Fibroblast of mammary gland (primary cell): ENCODE measurements at regions not wholly inside any gene's neighbourhood (a gene's known extent, or its start where the extent isn't known, plus 50 kb on each side); places are given as distances from the start of the nearest gene placed in this dataset.

ENCODE experiments used
- DNase-seq: peaks from one replicate; pipeline ENCODE4 v3.0.0-alpha.2; 2010; ENCODE audit warnings: low read depth
- H3K4me3 ChIP-seq: 2 replicates; pipeline ENCODE4 v1.5.1; 2011; ENCODE audit warnings: low read depth, mild to moderate bottlenecking, low read length, moderate library complexity; ENCODE audit not compliant: control insufficient read depth
- TF ChIP-seq, protein P1 (sequence below): conservative IDR thresholded peaks from 2 replicates; pipeline ENCODE4 v1.5.1; 2011; ENCODE audit warnings: low read depth, low read length, inconsistent platforms; ENCODE audit not compliant: control insufficient read depth, insufficient read depth

DNA sequence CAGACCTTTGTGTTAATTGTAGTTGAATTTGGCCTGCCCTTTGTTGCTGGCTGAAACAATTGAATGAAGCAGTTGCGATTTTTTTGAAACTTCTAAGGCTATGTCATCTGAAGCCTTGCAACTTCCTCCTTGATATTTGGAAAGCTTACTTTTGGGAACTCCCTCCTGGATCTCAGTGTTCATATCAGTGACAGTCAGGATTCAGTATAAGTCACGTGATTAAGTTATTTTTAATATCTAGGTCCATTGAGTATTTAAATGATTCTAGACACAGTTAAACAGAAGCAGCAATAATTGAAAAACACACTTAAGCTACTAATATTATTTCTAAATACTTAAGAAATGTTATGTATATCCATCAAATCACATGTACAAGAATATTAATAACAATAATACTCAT, 951.3 kb downstream of the GRIK2 start:
- TF ChIP-seq, protein P1, sequence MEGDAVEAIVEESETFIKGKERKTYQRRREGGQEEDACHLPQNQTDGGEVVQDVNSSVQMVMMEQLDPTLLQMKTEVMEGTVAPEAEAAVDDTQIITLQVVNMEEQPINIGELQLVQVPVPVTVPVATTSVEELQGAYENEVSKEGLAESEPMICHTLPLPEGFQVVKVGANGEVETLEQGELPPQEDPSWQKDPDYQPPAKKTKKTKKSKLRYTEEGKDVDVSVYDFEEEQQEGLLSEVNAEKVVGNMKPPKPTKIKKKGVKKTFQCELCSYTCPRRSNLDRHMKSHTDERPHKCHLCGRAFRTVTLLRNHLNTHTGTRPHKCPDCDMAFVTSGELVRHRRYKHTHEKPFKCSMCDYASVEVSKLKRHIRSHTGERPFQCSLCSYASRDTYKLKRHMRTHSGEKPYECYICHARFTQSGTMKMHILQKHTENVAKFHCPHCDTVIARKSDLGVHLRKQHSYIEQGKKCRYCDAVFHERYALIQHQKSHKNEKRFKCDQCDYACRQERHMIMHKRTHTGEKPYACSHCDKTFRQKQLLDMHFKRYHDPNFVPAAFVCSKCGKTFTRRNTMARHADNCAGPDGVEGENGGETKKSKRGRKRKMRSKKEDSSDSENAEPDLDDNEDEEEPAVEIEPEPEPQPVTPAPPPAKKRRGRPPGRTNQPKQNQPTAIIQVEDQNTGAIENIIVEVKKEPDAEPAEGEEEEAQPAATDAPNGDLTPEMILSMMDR, result no peak
- no peak overlapping the region for H3K4me3 ChIP-seq
- no peak for DNase-seq

DNA sequence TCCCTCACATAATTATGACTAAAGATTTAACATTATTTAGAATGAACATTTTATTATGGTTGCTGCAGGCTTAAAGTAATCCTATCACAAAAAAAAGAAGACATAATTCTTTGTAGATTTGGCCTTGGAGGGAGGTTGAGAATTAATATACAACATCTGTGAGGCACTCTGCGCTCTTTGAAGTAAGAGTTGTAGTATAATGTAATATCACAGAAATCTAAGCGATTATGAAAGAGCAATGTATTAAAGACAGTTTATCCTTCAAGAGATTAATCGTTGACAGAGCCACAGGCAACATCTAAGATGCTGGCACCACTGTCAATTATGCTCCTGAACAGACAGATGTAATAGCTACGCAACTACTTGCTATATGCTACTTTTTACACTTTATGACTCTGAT, 946.8 kb downstream of the GRIK2 start:
- no peak overlapping the region for H3K4me3 ChIP-seq
- TF ChIP-seq, protein P1, result no peak
- DNase-seq, result no peak

DNA sequence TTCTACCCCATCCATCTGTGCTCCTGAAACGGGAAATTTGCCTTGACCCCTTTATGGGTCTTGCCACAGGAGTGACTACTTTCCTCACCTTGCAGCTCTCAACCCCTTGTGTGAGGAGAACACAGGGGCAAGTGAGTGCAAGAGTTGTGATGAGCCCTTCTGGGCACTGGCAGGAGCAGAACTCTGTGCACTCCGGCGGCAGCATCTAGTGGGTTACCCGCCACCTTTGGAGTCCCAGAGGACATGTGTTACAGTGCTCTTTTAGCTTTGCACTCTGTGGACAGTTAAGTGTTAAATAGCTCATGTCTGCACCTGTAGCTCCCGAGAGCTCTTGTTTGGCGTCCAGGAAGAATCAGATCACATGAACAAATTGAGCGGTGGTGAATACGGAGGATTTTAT, 940.2 kb downstream of the GRIK2 start:
- TF ChIP-seq, protein P1, result no peak
- no peak overlapping the region for H3K4me3 ChIP-seq

DNA sequence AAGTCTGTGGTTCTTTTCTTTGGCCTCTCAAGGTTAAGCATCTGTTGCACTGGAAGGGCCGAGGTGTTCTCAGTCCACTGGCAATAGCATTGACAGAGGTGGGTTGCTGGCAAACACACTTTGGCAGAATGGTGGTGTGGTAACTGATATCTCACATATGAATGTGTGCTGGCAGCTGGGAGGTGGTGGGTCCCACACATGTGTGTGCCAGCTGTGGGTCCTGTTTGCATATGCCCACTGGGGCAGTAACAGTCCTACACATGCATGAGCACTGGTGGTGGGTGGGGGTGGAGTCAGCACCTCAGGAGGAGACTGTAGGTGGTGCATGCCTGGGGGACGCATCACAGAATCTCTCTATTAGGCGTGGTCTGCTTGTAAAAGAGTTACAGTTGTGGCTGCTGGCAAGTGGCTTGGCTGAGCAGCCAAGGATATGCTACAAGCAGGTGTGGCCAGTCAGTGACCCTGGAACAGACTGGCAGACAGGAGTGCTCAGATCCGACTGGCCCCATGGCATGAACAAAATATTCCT, 934.3 kb downstream of the GRIK2 start:
- no peak overlapping the region for H3K4me3 ChIP-seq
- TF ChIP-seq, protein P1, result no peak
- DNase-seq, result no peak

More for the DNA sequence above, 940.2 kb downstream of the GRIK2 start:
- DNase-seq, result no peak

DNA sequence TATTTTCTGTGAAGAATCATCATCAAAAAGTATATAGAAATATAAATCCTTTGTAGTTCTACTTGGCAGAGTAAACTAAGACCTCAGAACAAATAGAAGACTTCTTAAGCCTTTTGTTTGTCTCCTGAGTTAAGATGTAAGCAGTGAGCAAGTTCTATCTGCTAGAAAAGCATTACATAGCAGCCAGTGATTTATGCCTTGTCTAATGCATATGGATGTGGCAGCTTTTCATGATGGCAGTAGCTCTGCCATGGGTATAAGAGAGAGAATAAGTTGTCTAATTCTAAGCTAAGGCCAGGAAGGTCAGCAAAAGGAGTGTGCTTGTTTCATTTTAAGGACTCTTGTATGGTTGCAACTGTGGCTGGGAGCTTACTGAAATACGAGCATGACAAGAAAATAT, 920.2 kb downstream of the GRIK2 start:
- DNase-seq, result no peak
- TF ChIP-seq, protein P1, result no peak
- H3K4me3 ChIP-seq, result no peak overlapping the region

DNA sequence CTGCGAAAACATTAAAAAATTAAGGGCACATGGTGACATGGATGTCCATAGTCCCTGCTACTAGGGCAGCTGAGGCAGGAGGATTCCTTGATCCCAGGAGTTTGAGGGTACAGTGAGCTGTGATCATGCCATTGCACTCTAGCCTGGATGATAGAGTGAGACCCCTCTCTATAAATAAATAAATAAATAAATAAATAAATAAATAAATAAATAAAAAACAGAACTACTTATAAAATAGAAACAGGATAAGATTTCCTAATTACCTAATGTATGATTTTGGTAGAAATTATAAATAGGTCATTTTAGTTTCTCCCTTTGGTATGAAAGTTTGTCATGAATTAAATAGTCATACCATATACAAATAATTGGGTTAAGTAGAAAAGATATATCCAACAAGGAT, 916.2 kb downstream of the GRIK2 start:
- no peak overlapping the region for H3K4me3 ChIP-seq
- TF ChIP-seq, protein P1, result no peak
- DNase-seq, result no peak

DNA sequence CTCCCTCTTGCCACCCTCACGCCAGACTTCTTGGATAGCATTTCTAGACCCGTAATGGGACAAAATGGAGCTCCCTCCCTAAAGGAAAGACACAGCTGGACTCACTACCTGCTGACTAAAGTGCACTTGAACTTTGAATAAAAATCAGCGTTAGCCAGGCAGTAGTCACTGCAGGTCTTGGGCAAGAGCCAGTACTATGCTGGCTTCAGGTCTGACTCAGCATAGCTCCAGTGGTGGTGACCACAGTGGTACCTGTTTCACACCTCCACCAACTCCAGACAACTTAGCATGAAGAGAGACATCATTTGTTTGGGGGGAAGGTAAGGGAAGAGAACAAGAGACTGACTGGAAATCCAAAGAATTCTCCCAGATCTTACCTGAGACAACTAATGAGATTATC, 906.8 kb downstream of the GRIK2 start:
- no peak for DNase-seq
- TF ChIP-seq, protein P1, result no peak
- no peak overlapping the region for H3K4me3 ChIP-seq
